Colonic mucosa (tissue), 4 donors: ENCODE measurements at regions not wholly inside any gene's neighbourhood (a gene's known extent, or its start where the extent isn't known, plus 50 kb on each side); places are given as distances from the start of the nearest gene placed in this dataset.
"Not testable (repeated sequence)": the region's sequence is repeated elsewhere in the genome, so short reads cannot be mapped to it uniquely, and the experiment has no call there.

Source experiments
- DNase-seq: peaks from one replicate; pipeline ENCODE4 v3.0.0-alpha.2; 2020
- H3K27ac ChIP-seq: fragments of 200-600 bp; one replicate; pipeline ENCODE4 v1.8.0; 2021
- H3K27me3 ChIP-seq: fragments of 200-600 bp; one replicate; pipeline ENCODE4 v1.8.0; 2021
- H3K36me3 ChIP-seq: fragments of 200-600 bp; one replicate; pipeline ENCODE4 v1.8.0; 2021
- H3K4me1 ChIP-seq: fragments of 200-600 bp; one replicate; pipeline ENCODE4 v1.8.0; 2021; ENCODE audit warnings: mild to moderate bottlenecking
- H3K4me3 ChIP-seq: fragments of 200-600 bp; one replicate; pipeline ENCODE4 v1.8.0; 2021
- H3K9ac ChIP-seq, 2 donors: one replicate each; pipeline ENCODE4 v1.7.0; 2013; ENCODE audit warnings: control low read depth in 2 of 2, low read depth in 2 of 2, low read length in 2 of 2
- H3K9me3 ChIP-seq: fragments of 200-600 bp; one replicate; pipeline ENCODE4 v1.8.0; 2021
- CTCF ChIP-seq: fragments of 200-600 bp; IDR thresholded peaks from one replicate; pipeline ENCODE4 v1.8.0; 2022; ENCODE audit warnings: antibody characterized with exemption, mild to moderate bottlenecking
- intact Hi-C: fragments of 100-400 bp; cut with DNase I; formaldehyde crosslinking; loops from one replicate; pipeline ENCODE4 v1.14.1; 2022
- donor health status: healthy.
- donor health status: DM: no; HTN: no; CAD: no.
- donor health status: DM: no; HTN: no; CAD: no.

GRCh38 chr9:63912451-63912850, 1372.6 kb downstream of the FOXD4L5 start:
- H3K27me3 ChIP-seq, H3K27ac ChIP-seq, H3K36me3 ChIP-seq, H3K4me1 ChIP-seq, H3K9ac ChIP-seq, DNase-seq, H3K9me3 ChIP-seq, intact Hi-C loops, H3K4me3 ChIP-seq: not testable (repeated sequence)

GRCh38 chr9:63909076-63909475, 1375.9 kb downstream of the FOXD4L5 start:
- H3K4me3 ChIP-seq, H3K27me3 ChIP-seq, intact Hi-C loops: not testable (repeated sequence)

GRCh38 chr9:63899637-63900190, 1385.3 kb downstream of the FOXD4L5 start:
- H3K36me3 ChIP-seq, DNase-seq, H3K27me3 ChIP-seq, intact Hi-C loops, H3K27ac ChIP-seq, H3K9ac ChIP-seq, H3K4me1 ChIP-seq, H3K4me3 ChIP-seq, H3K9me3 ChIP-seq: not testable (repeated sequence)

More at GRCh38 chr9:63909076-63909475, 1375.9 kb downstream of the FOXD4L5 start:
- H3K9me3 ChIP-seq, H3K27ac ChIP-seq, H3K4me1 ChIP-seq, DNase-seq, H3K36me3 ChIP-seq, H3K9ac ChIP-seq: not testable (repeated sequence)

GRCh38 chr9:63881386-63881785, 1403.6 kb downstream of the FOXD4L5 start:
- H3K4me1 ChIP-seq, H3K9ac ChIP-seq, H3K27ac ChIP-seq, intact Hi-C loops, H3K36me3 ChIP-seq, H3K9me3 ChIP-seq, H3K27me3 ChIP-seq, DNase-seq, H3K4me3 ChIP-seq: not testable (repeated sequence)

GRCh38 chr9:63876380-63876779, 1408.6 kb downstream of the FOXD4L5 start:
- H3K36me3 ChIP-seq, H3K9ac ChIP-seq, H3K4me3 ChIP-seq, H3K9me3 ChIP-seq, DNase-seq, H3K27me3 ChIP-seq, intact Hi-C loops, H3K27ac ChIP-seq, H3K4me1 ChIP-seq: not testable (repeated sequence)

- Histone ChIP-seq H3K4me3 (peak overlapping the region; percentile 20), H3K4me1 (no peaks in the 10 kb centered on the region), H3K27ac (no peak overlapping the region), H3K9me3 (no peaks in the 10 kb centered on the region), H3K27me3 (no peaks in the 10 kb centered on the region), H3K36me3 (no peaks in the 10 kb centered on the region), H3K9ac (no peak overlapping the region)
- intact Hi-C loops, result no loop called here
- DNase-seq, result peak; percentile 17
- no peak for TF ChIP-seq CTCF
Measured at GRCh38 chr9:63859475-63860215, 1425.4 kb downstream of the FOXD4L5 start.

- H3K9ac ChIP-seq, intact Hi-C loops, H3K4me1 ChIP-seq, DNase-seq, H3K27ac ChIP-seq, H3K36me3 ChIP-seq, H3K9me3 ChIP-seq, H3K27me3 ChIP-seq: not testable (repeated sequence)
- peak overlapping the region; percentile 20 for H3K4me3 ChIP-seq
Measured at GRCh38 chr9:63859090-63859474, 1425.9 kb downstream of the FOXD4L5 start.

- H3K4me3 ChIP-seq, intact Hi-C loops, H3K36me3 ChIP-seq, H3K9ac ChIP-seq, DNase-seq, H3K27me3 ChIP-seq, H3K9me3 ChIP-seq, H3K4me1 ChIP-seq, H3K27ac ChIP-seq: not testable (repeated sequence)
Measured at GRCh38 chr9:63853140-63853751, 1431.8 kb downstream of the FOXD4L5 start.

- H3K4me1 ChIP-seq, H3K36me3 ChIP-seq, H3K9me3 ChIP-seq, H3K27me3 ChIP-seq, H3K27ac ChIP-seq, H3K4me3 ChIP-seq, DNase-seq, intact Hi-C loops, H3K9ac ChIP-seq: not testable (repeated sequence)
Measured at GRCh38 chr9:63824804-63825203, 1460.2 kb downstream of the FOXD4L5 start.

- H3K36me3 ChIP-seq, intact Hi-C loops, DNase-seq, H3K27me3 ChIP-seq, H3K9ac ChIP-seq, H3K4me3 ChIP-seq, H3K9me3 ChIP-seq, H3K4me1 ChIP-seq, H3K27ac ChIP-seq: not testable (repeated sequence)
Measured at GRCh38 chr9:63823375-63824201, 1461.4 kb downstream of the FOXD4L5 start.

GRCh38 chr9:63822615-63823374, 1462.2 kb downstream of the FOXD4L5 start:
- H3K9ac ChIP-seq, H3K4me3 ChIP-seq, H3K4me1 ChIP-seq, DNase-seq, H3K27me3 ChIP-seq, intact Hi-C loops, H3K27ac ChIP-seq, H3K36me3 ChIP-seq, H3K9me3 ChIP-seq: not testable (repeated sequence)
